ENCODE measurements at regions not wholly inside any gene's neighbourhood (a gene's known extent, or its start where the extent isn't known, plus 50 kb on each side); places are given as distances from the start of the nearest gene placed in this dataset.

GRCh38 chr4:182085051-182085480, 158.1 kb upstream of the TENM3 start:
- DNase-seq (ENCODE audit: low spot score) = no peak

GRCh38 chr4:182089326-182089725, 153.9 kb upstream of the TENM3 start:
- DNase-seq (ENCODE audit: low spot score) = no peak

- DNase-seq (ENCODE audit: low spot score) = no peak
Measured at GRCh38 chr4:182090186-182090585, 153.0 kb upstream of the TENM3 start.

DNA sequence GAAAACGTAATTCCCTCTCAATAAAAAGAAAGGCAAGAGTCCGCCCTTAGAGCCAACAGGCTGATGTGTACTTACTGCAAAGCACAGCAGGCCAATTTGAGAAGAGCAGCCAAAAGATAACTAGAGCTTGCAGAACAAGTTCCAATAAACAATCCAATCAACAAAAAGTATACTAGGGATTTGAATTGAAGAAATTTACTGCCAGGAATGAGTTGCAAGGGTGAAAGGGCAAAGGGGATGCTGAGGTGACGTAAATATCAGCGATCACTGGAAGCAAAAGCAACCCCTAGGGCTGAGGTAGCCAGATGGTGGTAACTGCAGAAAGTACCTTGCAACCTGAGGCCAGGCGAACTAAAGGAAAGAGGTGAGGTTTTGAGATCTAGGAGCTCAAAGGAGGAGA, 152.1 kb upstream of the TENM3 start:
- no peak for DNase-seq (ENCODE audit: low spot score)

DNA sequence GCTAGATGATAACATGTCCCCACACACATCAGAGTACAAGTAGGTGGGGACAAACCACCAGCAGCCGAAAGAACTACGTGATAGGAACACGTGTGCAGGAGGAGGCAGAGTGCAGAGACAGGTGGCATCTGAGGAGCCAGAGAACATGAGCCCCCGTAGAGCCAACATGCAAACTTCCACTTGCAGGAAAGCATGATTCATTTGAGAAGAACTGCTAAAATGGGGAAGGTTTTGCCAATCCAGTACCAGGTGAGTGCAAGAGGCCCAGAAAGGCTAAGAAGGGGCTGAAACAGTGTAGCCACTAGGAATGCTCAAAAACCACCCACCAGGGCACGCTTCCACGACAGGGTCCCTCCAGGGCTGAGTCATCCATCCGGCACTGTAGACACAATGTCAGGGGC, 149.8 kb upstream of the TENM3 start:
- no peak for DNase-seq (ENCODE audit: low spot score)

DNA sequence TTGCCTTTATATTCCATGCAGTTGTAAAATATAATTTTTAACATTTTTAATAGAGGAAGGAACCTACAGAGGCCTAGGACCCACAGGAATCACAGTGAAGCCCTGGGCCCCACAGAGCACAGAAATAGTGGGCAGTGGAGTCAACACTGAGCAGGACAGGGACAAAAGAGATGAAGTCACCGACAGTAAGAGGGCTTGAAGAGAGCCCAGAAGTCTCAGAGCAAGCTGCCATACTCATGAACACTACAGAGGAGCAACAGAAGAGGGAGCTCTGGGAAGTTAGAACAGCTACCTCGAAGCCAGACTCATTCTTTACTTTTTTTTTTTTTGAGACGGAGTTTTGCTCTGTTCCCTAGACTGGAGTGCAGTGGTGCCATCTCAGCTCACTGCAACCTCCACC, 149.3 kb upstream of the TENM3 start:
- no peak for DNase-seq (ENCODE audit: low spot score)

- no peak for DNase-seq (ENCODE audit: low spot score)
Measured at GRCh38 chr4:182101618-182102017, 141.6 kb upstream of the TENM3 start.

DNA sequence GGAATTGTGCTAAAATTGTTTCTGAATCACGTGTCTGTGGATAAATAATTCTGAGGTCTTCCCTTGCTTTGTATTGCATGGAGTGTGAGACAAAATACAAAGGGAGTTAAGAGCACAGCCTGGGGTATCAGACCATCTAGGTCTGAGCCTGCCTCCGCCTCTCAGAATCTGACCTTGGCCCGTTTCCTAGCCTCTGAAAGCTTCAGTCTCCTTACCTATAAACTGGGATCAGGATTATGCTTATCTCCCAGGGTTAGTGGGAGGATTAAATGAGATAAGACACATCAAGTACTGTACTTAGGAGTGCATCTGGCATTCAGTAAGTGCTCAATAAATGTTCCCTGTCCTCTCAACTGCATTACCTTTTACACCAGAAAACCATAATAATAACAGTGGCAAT, 140.6 kb upstream of the TENM3 start:
- no peak for DNase-seq (ENCODE audit: low spot score)

- DNase-seq (ENCODE audit: low spot score) = no peak
Measured at GRCh38 chr4:182103614-182104319, 139.4 kb upstream of the TENM3 start.

GRCh38 chr4:182105416-182105815, 137.8 kb upstream of the TENM3 start:
- DNase-seq (ENCODE audit: low spot score) = no peak

DNA sequence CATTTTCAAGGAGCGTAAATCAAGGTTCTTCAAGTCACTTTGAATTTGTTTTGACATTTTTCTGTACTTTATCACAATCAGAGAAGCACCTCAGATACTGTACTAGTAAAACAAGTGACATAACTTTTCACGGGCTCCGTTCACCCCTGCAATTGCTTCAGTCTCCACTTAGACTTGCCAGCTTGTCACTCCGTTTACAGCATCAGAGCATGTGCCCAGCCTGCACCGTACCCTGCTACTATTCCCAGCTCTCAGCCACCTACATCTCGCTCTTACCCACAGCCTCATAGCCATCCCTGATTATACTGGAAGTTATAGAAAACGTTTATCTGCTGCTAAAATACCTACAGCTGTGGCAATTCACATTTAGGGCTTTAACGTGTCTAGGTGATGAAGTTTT, 135.3 kb upstream of the TENM3 start:
- no peak for DNase-seq (ENCODE audit: low spot score)

DNA sequence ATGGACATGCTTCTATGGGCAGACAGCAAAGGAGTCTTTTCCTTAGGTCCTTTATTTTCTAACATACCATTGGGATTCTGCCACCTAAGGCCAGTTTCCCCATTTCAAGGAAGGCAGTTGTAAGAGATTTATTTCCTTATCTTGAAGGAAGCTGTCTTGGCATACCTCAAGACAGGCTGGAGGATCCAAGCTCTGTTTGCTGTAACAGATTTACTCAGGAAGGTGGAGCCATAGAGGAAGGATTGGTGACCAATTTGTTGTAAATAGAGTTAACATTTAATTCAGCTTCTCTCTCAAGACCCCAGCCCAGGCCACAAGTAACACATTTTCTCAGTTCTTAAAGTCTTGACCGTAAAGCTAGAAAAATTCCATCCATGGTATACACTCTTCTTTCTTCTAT, 131.6 kb upstream of the TENM3 start:
- no peak for DNase-seq (ENCODE audit: low spot score)

GRCh38 chr4:182113779-182114178, 129.4 kb upstream of the TENM3 start:
- no peak for DNase-seq (ENCODE audit: low spot score)

DNA sequence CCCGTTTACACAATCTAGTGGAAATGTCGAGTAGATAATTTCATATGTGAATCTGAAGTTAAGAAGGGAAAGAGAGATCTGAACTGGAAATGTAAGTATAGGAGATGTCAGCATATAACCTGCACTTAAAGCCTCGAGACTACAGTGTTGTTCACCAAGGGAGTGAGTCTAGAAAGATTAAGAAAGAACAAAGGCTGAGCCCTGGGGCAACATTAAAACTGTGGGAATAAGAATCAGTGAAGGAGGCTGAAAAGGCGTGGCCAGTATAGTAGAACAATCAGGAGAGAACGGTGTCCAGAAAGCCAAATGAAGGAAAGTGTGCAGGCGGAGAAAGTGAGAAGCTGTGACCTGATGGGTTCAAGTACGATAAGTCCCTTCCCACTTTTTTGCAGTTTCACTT, 118.8 kb upstream of the TENM3 start:
- DNase-seq (ENCODE audit: low spot score) = no peak

DNA sequence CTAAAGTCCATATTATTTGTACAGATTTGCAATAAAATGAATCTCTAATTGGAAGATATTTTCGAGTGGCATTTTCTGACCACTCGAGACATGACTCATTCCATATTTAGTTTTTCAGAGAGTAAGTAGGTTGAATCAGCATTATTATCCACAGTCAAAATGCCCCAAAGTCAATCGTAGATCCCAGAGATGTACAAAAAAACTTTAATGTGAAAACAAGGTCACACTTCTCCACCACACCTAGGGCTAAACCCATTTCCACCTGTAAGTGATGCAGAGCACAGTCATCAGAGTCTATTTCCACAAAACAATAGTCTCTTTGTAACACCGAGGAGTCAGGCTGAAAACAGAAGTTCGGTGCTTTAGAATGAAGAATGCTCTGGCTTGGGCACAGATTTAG, 117.1 kb upstream of the TENM3 start:
- DNase-seq (ENCODE audit: low spot score) = no peak

- no peak for DNase-seq (ENCODE audit: low spot score)
Measured at GRCh38 chr4:182126603-182127002, 116.6 kb upstream of the TENM3 start.

DNA sequence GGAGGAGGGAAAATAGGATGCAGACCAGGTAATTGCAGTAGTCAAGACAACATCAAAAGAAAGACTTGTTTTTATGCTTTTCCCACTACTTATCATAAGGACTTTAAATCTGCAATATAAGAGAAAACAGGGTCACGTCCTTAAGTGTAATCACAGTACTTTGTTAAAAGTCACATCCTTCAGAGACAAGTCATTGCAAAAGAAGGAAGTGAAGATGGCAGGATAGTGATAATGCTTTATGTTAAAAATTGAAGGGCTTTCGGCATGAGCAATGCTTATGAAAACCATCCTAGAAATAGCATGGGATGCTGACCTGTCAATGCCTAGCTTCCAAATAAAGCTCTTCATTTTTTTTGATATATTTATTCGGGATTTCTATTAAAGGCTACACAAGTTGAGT, 110.2 kb upstream of the TENM3 start:
- no peak for DNase-seq (ENCODE audit: low spot score)

DNA sequence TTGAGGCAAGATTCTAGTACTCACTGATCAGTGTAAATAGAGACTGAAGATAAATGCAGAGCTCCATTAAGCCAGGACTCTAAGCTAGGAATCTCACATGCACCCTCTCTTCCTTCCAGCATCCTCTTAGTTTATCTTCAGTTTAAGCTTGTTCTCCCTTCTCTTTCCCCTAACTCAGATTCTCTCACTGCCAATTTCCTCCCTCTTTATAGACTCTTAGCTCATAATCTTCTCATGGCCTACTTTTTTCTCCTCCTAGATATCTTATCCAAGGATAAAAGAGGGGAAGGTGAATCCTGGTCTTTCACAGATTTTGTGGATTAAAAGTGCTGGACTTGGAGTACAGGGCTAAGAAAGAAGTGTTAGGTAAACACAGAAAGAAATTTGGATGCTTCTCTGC, 108.9 kb upstream of the TENM3 start:
- DNase-seq (ENCODE audit: low spot score) = no peak

- DNase-seq (ENCODE audit: low spot score) = no peak
Measured at GRCh38 chr4:182136201-182136600, 107.0 kb upstream of the TENM3 start.

- no peak for DNase-seq (ENCODE audit: low spot score)
Measured at GRCh38 chr4:182137343-182137742, 105.9 kb upstream of the TENM3 start.

DNA sequence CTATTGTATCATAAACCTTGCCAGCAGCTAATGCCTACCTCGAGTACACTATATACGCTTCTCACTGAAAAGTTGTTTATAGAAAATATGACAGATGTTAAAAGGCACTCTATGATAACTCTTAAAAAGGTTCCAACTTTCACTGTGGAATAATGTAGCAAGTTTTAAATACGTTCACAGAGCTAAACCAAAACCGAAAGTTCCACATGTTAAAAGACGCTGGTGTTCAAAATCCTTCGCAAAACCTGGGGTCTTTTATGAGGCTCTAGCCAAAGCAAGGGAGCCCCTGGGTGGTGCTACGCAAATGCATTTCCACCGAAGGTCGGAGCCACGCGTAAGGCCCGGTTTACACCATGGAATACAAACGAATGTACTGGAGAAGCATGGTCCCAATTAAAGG, 103.7 kb upstream of the TENM3 start:
- DNase-seq (ENCODE audit: low spot score) = no peak

DNA sequence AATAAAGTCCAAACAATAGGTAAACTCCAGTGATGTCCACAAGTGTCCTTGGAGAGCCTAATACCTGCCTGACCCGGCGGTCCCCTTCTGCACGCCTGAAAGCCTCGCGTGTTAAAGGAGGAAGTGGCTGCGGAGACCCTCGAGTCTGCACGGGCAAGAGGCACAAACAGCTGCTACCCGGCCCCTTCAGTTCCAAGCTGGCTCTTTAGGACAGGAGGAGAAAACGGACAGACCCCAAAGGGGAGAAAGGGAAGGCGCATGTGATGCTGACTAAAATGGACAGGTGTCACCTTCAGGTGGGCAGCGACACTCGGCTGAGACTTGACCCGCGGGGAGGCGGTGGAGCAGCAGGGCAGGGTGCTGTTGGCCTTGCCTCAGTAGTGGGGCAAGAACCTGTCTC, 102.7 kb upstream of the TENM3 start:
- DNase-seq (ENCODE audit: low spot score) = no peak

GRCh38 chr4:182141061-182141460, 102.1 kb upstream of the TENM3 start:
- no peak for DNase-seq (ENCODE audit: low spot score)

All from germinal center (tissue), 1 donor.